IMR-90 (cell line): ENCODE measurements at regions not wholly inside any gene's neighbourhood (a gene's known extent, or its start where the extent isn't known, plus 50 kb on each side); places are given as distances from the start of the nearest gene placed in this dataset.

Experiments
- ATAC-seq: fragments of 200-7000 bp; cut with Tn5 transposase; 2 replicates; pipeline ENCODE4 v1.9.1; 2020; ENCODE audit warnings: low read depth, mild to moderate bottlenecking, moderate library complexity
- BruUV-seq: library from RNA; stranded (reverse); fragments of 400-500 nt; replicated peaks from 2 replicates; lab custom pipeline; 2021; lab: Mats Ljungman, UMichigan
- CTCF ChIA-PET: fragments of 300-600 bp; formaldehyde crosslinking; extraction: SDS; loops from one replicate; lab custom pipeline; 2021; ENCODE audit warnings: antibody characterized with exemption; lab: Yijun Ruan, JAX
- POLR2A ChIA-PET: fragments of 300-600 bp; sonication (Branson Sonifier 250); formaldehyde crosslinking; loops from one replicate; lab custom pipeline; 2022; ENCODE audit warnings: antibody characterized with exemption; ENCODE audit not compliant: unreplicated experiment; lab: Charles Lee
- DNase-seq: peaks from one replicate; pipeline ENCODE4 v3.0.0; 2013
- H2AFZ ChIP-seq: replicated peaks from 2 replicates; pipeline ENCODE3; 2013; ENCODE audit warnings: low read length, mild to moderate bottlenecking; ENCODE audit not compliant: poor library complexity
- H2AK5ac ChIP-seq: 2 replicates; pipeline ENCODE4 v1.6.1; 2013; ENCODE audit warnings: low read depth, low read length, inconsistent platforms
- H2AK9ac ChIP-seq: replicated peaks from 2 replicates; pipeline ENCODE3; 2013; ENCODE audit warnings: mild to moderate bottlenecking, low read depth, low read length, moderate library complexity; ENCODE audit not compliant: poor library complexity
- H2BK120ac ChIP-seq: 2 replicates; pipeline ENCODE4 v1.6.1; 2013; ENCODE audit warnings: low read depth, low read length, inconsistent platforms
- H2BK15ac ChIP-seq: 3 replicates; pipeline ENCODE4 v1.6.1; 2013; ENCODE audit warnings: low read depth, low read length, inconsistent platforms
- H2BK20ac ChIP-seq: 2 replicates; pipeline ENCODE4 v1.6.1; 2013; ENCODE audit warnings: low read depth, mild to moderate bottlenecking, inconsistent platforms, low read length, moderate library complexity
- H2BK5ac ChIP-seq: 2 replicates; pipeline ENCODE4 v1.6.1; 2013; ENCODE audit warnings: mild to moderate bottlenecking, low read depth, low read length, inconsistent platforms; ENCODE audit not compliant: poor library complexity, severe bottlenecking
- H3K14ac ChIP-seq: replicated peaks from 2 replicates; pipeline ENCODE4 v1.6.1; 2013; ENCODE audit warnings: low read depth, low read length, inconsistent platforms
- H3K18ac ChIP-seq: 2 replicates; pipeline ENCODE4 v1.6.1; 2013; ENCODE audit warnings: low read depth, low read length, control low read depth
- H3K23ac ChIP-seq: 2 replicates; pipeline ENCODE4 v1.6.1; 2013; ENCODE audit warnings: low read depth, low read length, inconsistent platforms
- H3K27ac ChIP-seq: 2 replicates; pipeline ENCODE4 v1.5.1; 2013; ENCODE audit warnings: mild to moderate bottlenecking, control low read depth, low read length; ENCODE audit not compliant: insufficient read depth
- H3K27me3 ChIP-seq: 2 replicates; pipeline ENCODE4 v1.6.1; 2013; ENCODE audit warnings: low read length; ENCODE audit not compliant: control insufficient read depth, insufficient read depth
- H3K36me3 ChIP-seq: 2 replicates; pipeline ENCODE4 v1.6.1; 2013; ENCODE audit warnings: low read length, mixed read lengths; ENCODE audit not compliant: control insufficient read depth, insufficient read depth
- H3K4ac ChIP-seq: 2 replicates; pipeline ENCODE4 v1.6.1; 2013; ENCODE audit warnings: low read depth, low read length, inconsistent platforms
- H3K4me1 ChIP-seq: 2 replicates; pipeline ENCODE4 v1.6.1; 2013; ENCODE audit warnings: low read length, mixed read lengths; ENCODE audit not compliant: control insufficient read depth, insufficient read depth
- H3K4me2 ChIP-seq: 2 replicates; pipeline ENCODE4 v1.6.1; 2013; ENCODE audit warnings: low read depth, mild to moderate bottlenecking, control low read depth, low read length, moderate library complexity
- H3K4me3 ChIP-seq: 2 replicates; pipeline ENCODE4 v1.5.1; 2013; ENCODE audit warnings: low read depth, mild to moderate bottlenecking, control low read depth, low read length, moderate library complexity; ENCODE audit not compliant: insufficient read depth
- H3K56ac ChIP-seq: 2 replicates; pipeline ENCODE4 v1.6.1; 2013; ENCODE audit warnings: low read length, inconsistent platforms; ENCODE audit not compliant: insufficient read depth; ENCODE audit errors: extremely low read depth
- H3K79me1 ChIP-seq, 2 experiments: 2 replicates each; pipeline ENCODE4 v1.6.1; 2013; ENCODE audit warnings: low read length in 2 of 2, inconsistent platforms in 1 of 2, low read depth in 1 of 2
- H3K9ac ChIP-seq: 2 replicates; pipeline ENCODE4 v1.6.1; 2013; ENCODE audit warnings: low read depth, low read length, control low read depth
- H3K9me1 ChIP-seq: 2 replicates; pipeline ENCODE4 v1.6.1; 2013; ENCODE audit warnings: low read length, inconsistent platforms; ENCODE audit not compliant: insufficient read depth
- H3K9me3 ChIP-seq: 2 replicates; pipeline ENCODE4 v1.6.1; 2013; ENCODE audit warnings: low read length; ENCODE audit not compliant: control insufficient read depth, insufficient read depth
- H4K20me1 ChIP-seq: 2 replicates; pipeline ENCODE4 v1.6.1; 2013; ENCODE audit warnings: low read length, inconsistent platforms; ENCODE audit not compliant: insufficient read depth
- H4K5ac ChIP-seq: 2 replicates; pipeline ENCODE4 v1.6.1; 2013; ENCODE audit warnings: mild to moderate bottlenecking, low read depth, low read length, control low read depth
- H4K8ac ChIP-seq, 2 experiments: 2 replicates each; pipeline ENCODE4 v1.6.1; 2013; ENCODE audit warnings: low read depth in 2 of 2, low read length in 2 of 2, control low read depth in 1 of 2, inconsistent platforms in 1 of 2
- H4K91ac ChIP-seq: 2 replicates; pipeline ENCODE4 v1.6.1; 2013; ENCODE audit warnings: low read depth, low read length, inconsistent platforms; ENCODE audit not compliant: insufficient read depth
- NFE2L2 ChIP-seq: fragments of 150-350 bp; IDR thresholded peaks from 2 replicates; pipeline ENCODE4 v1.6.1; 2016; ENCODE audit warnings: low read depth, mild to moderate bottlenecking, low read length
- POLR2A ChIP-seq: IDR thresholded peaks from 2 replicates; pipeline ENCODE4 v1.6.1; 2012; ENCODE audit warnings: mild to moderate bottlenecking, low read depth, low read length
- RFX5 ChIP-seq: IDR thresholded peaks from 2 replicates; pipeline ENCODE4 v1.8.0; 2012; ENCODE audit warnings: low read depth, mild to moderate bottlenecking, low read length, moderate library complexity
- WGBS, 2 experiments: methylation state at CpG; one replicate each; pipeline versions ENCODE4 v1.1.5 to v1.1.7; 2013; ENCODE audit warnings: missing lambda C conversion rate in 2 of 2; ENCODE audit not compliant: insufficient read length in 1 of 2; ENCODE audit errors: extremely low coverage in 2 of 2; 5-methylcytosine and 5-hydroxymethylcytosine counted together
- dilution Hi-C: fragments of 300-500 bp; cut with HindIII; formaldehyde crosslinking; loops from one replicate; pipeline ENCODE4 v1.14.3; 2018; ENCODE audit warnings: low sequenced_read_pairs; ENCODE audit not compliant: unreplicated experiment
- in situ Hi-C: fragments of 300-500 bp; cut with MboI; formaldehyde crosslinking; loops from 3 replicates; pipeline ENCODE4 v1.14.3; 2019; ENCODE audit warnings: low sequenced_read_pairs, inconsistent platforms, mixed read lengths
- intact Hi-C: fragments of 100-400 bp; cut with micrococcal nuclease; formaldehyde crosslinking; loops from 2 replicates; pipeline ENCODE4 v1.10.0; 2022
- TF ChIP-seq, protein P1 (sequence below): fragments of 150-350 bp; IDR thresholded peaks from 2 replicates; pipeline ENCODE4 v1.6.1; 2016; ENCODE audit warnings: low read depth, mild to moderate bottlenecking, low read length, moderate library complexity, borderline replicate concordance

DNA sequence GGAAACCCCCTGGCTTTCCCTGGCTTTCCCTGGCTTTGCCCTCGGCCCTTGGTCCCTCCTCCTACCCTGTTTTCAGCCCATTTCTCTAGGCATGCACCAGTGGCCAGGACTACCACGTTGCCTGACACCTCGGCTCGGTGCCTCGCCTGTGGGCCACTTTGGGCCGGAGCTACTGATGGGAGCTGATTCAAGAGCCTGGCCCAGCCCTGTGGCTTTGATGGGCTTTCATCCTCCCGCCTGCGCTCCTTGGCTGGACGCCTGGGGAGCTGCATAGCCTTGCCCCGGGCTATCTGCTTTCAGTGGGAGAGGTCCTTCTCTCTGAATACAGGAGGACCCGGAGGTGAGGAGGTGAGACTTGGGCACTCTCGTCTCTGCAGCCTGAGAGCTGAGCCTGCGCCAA lies 192.7 kb upstream of the HES1 start:
- no peak overlapping the region for H2BK15ac ChIP-seq
- no peaks in the 10 kb centered on the region for H3K36me3 ChIP-seq
- no peak overlapping the region for H3K4ac ChIP-seq
- 0 out of 2 replicates have a peak, but pooled peaks cover 2% of the 10 kb centered on the region for H3K9me3 ChIP-seq
- ATAC-seq: no peak
- no peak overlapping the region for H2BK20ac ChIP-seq
- H3K9me1 ChIP-seq: no peaks in the 10 kb centered on the region
- no peak overlapping the region for H2BK5ac ChIP-seq
- H2BK120ac ChIP-seq: no peak overlapping the region
- H3K4me1 ChIP-seq: no peaks in the 10 kb centered on the region
- no TSS peak for BruUV-seq
- no peak overlapping the region for H2AK9ac ChIP-seq
- H4K5ac ChIP-seq: no peak overlapping the region
- no peak overlapping the region for H4K91ac ChIP-seq
- H3K18ac ChIP-seq: no peak overlapping the region
- H3K56ac ChIP-seq: no peak overlapping the region
- no peak overlapping the region for H3K14ac ChIP-seq
- CTCF ChIA-PET: no interaction called here
- no peak overlapping the region for H3K27ac ChIP-seq
- H4K8ac ChIP-seq: no peak overlapping the region
- no peaks in the 10 kb centered on the region for H3K79me1 ChIP-seq
- dilution Hi-C loops (no loop called here), intact Hi-C loops (no loop called here), in situ Hi-C loops (no loop called here)
- no peak overlapping the region for H3K9ac ChIP-seq
- 11% methylated on average over 6 of the region's 13 CpGs; no CpG with 5 or more reads in 1 of the 2 experiments for WGBS, 2 experiments
- H2AK5ac ChIP-seq: no peak overlapping the region
- no peaks in the 10 kb centered on the region for H4K20me1 ChIP-seq
- peaks cover 28% of the 10 kb centered on the region for H3K27me3 ChIP-seq
- H3K4me3 ChIP-seq: no peak overlapping the region
- H2AFZ ChIP-seq: no peak overlapping the region
- no peak overlapping the region for H3K4me2 ChIP-seq
- no peak for DNase-seq
- POLR2A ChIA-PET: no interaction called here
- TF ChIP-seq RFX5 (no peak), POLR2A (no peak), NFE2L2 (no peak)
- TF ChIP-seq, protein P1, sequence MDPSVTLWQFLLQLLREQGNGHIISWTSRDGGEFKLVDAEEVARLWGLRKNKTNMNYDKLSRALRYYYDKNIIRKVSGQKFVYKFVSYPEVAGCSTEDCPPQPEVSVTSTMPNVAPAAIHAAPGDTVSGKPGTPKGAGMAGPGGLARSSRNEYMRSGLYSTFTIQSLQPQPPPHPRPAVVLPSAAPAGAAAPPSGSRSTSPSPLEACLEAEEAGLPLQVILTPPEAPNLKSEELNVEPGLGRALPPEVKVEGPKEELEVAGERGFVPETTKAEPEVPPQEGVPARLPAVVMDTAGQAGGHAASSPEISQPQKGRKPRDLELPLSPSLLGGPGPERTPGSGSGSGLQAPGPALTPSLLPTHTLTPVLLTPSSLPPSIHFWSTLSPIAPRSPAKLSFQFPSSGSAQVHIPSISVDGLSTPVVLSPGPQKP: no peak
- no peak overlapping the region for H3K23ac ChIP-seq
